HG03432 (cell line): ENCODE measurements at regions not wholly inside any gene's neighbourhood (a gene's known extent, or its start where the extent isn't known, plus 50 kb on each side); places are given as distances from the start of the nearest gene placed in this dataset.

Experiments used
- ATAC-seq: cut with Tn5 transposase; IDR thresholded peaks from one replicate; pipeline ENCODE4 v1.9.1; 2021; ENCODE audit warnings: mild to moderate bottlenecking, moderate library complexity; ENCODE audit not compliant: unreplicated experiment

DNA sequence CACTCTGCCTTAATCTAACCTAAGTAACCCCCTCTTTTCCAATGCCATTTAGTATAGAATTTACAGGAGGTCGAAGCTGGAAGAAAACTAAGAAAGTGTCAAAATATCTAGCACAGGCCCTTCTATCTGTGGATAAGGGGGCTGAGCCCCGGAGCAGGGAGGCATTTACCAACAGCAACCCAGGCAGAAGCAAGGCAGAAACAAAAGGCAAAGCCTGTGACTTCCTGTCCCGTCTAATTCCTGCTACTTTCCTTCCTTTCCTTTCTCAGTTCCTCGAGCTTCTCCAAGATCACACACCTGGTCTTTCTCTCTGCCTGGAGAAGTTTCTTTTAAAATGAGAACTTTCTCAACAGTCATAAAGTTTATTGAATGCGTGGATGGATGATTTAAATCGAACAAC lies 146.0 kb downstream of the FOXA2 start:
- ATAC-seq: no peak

DNA sequence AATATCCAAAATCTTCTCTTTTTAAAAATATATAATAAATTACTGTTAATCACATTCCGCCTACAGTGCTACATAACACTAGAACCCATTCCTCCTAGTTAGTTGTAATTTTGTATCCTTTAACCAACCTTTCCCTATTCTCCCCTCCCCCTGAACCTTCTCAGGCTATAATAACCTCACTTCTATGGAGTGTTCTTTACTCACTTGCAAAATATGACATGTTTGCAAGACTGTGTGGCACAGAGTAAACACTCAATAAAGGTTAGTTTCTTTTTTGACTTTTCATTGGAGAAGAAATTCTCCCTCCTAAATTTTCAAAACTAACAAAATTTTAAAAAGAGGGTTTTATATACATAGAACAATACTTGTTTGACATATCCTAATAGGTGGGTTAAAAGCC lies 147.0 kb downstream of the FOXA2 start:
- no peak for ATAC-seq

DNA sequence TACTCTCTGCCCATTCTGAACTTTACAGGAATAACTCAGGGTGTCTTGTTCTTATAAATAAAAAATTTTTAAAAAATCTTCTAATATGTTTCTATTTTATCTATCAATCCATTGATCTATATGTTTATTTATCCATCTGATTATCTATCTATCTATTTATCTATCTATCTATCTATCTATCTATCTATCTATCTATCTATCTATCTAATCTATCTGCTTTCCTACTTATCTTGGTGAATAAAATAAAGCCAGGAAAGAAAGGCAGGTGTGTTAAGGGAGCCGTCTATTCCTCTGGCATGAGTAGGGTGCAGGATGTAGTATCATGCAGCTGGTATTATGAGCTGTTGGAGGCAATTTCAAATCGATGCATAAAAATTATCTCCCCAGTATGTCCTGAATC lies 153.0 kb downstream of the FOXA2 start:
- ATAC-seq: no peak

DNA sequence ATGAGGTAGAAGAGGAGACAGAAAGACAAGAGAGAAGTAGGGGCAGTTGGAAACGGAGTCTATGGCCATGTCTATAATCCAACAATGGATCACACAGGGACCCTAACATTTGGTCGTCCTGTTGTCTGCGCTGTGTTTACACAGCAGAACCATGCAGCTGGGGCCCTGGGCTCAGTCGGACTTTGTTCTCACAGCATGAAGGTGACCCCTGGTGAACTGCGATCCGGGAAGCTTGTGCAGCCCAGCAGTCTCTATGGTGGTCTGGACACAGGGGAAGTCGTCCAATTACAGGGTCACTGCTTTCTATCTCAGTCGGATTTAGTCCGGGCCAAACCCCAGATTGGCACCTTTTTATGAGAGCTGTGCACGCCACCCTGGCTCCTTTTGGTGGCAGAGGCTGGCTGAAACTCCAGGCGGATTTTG lies 153.6 kb downstream of the FOXA2 start:
- ATAC-seq: no peak

GRCh38 chr20:22430154-22430745 lies 154.1 kb downstream of the FOXA2 start:
- no peak for ATAC-seq

DNA sequence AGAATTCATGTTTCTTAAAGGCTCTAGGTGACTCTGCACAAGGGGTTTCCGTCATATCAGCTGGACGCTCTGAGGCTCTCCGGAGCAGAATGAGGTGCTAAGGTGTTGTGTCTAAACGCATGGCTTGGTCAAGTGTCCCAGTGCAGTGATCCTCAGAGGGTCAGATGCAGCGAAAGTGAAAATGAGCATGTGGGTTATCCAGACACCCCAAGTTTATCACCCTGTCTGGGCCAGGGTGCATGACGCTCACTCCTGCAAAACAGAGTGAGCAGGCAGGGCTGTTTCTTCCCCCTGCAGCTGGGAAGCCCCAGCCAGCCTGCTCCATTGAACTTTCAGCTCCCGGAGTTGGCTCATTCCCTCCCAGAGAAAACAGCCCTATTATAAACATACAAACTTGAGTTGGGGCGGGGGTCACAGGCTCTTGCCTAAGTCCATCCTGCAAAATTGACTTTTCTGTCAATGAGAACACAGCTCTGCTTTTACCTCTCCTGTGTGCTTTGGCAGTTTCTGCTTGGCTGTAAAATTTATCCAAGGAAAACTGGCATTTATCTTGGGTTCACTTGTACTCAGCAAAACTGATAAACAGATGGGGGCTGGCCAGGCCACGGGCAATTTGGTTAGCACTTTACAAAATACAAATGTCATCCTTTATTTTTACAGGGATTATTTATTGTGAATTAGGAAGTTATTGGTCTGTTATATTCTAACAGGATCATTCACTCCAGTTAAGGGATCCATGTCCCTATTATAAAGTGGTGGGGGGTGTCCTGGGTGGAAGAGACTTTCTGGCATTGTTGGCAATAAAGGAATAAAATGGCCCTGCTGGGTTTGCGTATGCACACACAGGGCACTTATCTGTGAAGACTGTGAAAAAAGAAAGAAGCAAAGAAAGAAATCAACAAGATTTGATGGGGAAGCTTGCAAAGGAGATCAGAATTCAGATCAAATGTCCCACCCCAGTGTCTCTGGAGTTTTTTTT lies 154.9 kb downstream of the FOXA2 start:
- no peak for ATAC-seq

DNA sequence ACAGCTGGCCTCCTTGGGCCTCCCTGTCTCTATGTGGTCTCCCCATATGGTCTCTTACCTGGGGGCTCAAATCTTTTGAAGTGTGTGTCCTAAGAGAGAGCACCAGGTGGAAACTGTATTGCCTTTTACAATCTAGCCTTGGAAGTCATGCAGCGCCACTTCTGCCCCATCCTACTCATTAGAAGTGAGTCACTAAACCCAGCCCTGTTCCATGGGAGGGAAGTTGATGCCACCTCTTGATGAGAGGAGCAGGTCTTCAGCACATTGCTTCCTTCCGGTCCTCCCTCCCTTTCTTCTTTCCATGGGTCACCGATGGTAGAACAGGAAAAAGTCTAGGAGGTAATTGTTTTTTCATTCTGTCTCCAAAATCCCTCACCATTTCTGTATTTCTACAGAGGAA lies 156.3 kb downstream of the FOXA2 start:
- ATAC-seq: no peak

DNA sequence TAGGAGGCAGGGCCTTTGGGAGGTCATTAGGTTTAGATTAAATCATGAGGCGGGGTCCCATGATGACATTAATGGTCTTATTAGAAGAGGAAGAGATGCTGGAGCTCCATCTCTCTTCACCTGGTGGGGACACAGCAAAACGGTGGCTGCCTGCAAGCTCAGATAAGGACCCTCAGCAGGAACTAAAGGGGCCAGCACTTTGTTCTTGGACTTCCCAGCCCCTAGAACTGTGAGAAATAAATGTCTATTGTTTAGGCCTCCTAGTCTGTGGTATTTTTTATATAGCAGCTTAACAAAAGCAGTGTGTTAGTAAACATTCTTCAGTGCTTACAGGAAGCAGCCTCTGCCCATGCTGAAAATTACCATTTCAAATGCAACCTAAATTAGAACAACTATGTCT lies 157.6 kb downstream of the FOXA2 start:
- no peak for ATAC-seq

- no peak for ATAC-seq
These were observed 158.8 kb downstream of the FOXA2 start for GRCh38 chr20:22425344-22426295.

GRCh38 chr20:22423190-22423832 lies 161.1 kb downstream of the FOXA2 start:
- ATAC-seq: no peak

- ATAC-seq: no peak
These were observed 164.2 kb downstream of the FOXA2 start for GRCh38 chr20:22420116-22420598.

- ATAC-seq: no peak
These were observed 165.6 kb downstream of the FOXA2 start for GRCh38 chr20:22418738-22419137.

GRCh38 chr20:22414305-22414742 lies 170.0 kb downstream of the FOXA2 start:
- no peak for ATAC-seq

DNA sequence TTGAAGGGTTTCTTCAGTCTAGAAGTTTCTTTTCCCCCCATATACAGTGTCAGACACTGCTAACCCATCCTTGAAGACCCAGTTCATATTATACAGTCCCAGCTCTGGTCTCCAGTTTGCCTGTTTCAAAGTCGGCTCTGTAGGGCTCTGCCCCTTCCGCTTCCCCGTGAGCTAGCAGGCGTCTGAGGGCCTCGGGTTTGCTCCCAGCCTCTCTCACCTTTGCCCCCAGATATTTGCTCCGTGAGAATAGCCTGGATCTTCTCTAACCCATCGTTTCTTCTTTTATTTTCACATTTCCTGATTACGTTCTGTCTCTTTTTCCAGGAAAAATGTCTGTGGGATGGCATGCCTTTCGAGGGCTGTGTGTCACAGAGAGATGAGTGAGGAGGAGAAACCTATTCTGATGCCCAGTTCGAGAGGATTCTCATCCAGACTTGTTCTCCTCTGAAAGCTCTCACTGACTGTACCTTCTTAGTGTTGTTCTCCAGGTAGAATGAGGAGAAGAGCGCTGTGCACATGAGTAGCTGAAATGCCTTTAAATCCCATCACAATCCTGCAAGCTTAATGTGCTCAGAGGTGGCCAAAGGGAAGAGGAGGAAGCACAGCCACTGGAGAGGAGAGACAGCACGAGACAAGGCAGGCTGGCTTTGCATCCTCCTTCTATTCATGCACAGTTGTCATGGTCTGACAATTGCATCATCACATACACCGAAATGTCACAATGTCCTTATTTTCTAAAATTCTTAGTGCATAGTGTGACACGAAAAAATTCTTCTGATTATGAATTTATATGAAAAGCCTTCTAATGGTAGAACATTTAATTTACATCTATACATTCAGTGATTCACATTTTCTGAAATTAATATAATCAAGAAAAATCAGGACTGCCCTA lies 171.1 kb downstream of the FOXA2 start:
- no peak for ATAC-seq

GRCh38 chr20:22411627-22412450 lies 172.5 kb downstream of the FOXA2 start:
- ATAC-seq: no peak

DNA sequence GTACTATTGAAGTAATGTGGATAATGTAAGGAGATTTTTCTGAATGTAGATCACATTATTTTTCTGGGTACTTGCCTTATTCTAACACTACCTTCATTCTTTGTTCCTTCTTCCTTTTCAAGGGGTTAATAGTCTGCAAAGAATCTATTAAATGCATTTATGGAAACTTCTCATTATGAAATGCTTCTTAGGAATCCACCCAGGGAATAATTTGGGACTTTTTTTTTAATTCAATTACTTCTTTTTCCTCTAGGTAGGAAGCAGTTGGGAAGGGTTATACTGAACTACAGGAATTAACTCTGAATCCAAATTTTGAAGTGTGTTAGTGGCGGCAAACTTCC lies 173.1 kb downstream of the FOXA2 start:
- no peak for ATAC-seq

- no peak for ATAC-seq
These were observed 173.7 kb downstream of the FOXA2 start for GRCh38 chr20:22410556-22411130.
